Prostate gland (tissue), 2 donors: ENCODE measurements at regions not wholly inside any gene's neighbourhood (a gene's known extent, or its start where the extent isn't known, plus 50 kb on each side); places are given as distances from the start of the nearest gene placed in this dataset.

Experiments used
- DNase-seq: peaks from one replicate; pipeline ENCODE4 v3.0.0-alpha.2; 2019; ENCODE audit warnings: low spot score
- H3K27ac ChIP-seq, 2 donors: fragments of 200-600 bp; sonication (generic); 2 replicates each; pipeline ENCODE4 v1.5.1; 2017 to 2019
- H3K27me3 ChIP-seq: fragments of 200-600 bp; sonication (generic); replicated peaks from 2 replicates; pipeline ENCODE4 v1.5.1; 2019; ENCODE audit not compliant: insufficient read depth
- H3K36me3 ChIP-seq, 2 donors: fragments of 200-600 bp; sonication (generic); 1 replicate in 1 of 2; 2 replicates in 1 of 2; pipeline versions ENCODE4 v1.5.1 to v1.8.1; 2017 to 2019
- H3K4me1 ChIP-seq: fragments of 200-600 bp; sonication (generic); replicated peaks from 2 replicates; pipeline ENCODE4 v1.5.1; 2019
- H3K4me3 ChIP-seq, 2 donors: fragments of 200-600 bp; sonication (generic); 2 replicates each; pipeline ENCODE4 v1.5.1; 2017 to 2019
- H3K9me3 ChIP-seq: fragments of 200-600 bp; sonication (generic); 2 replicates; pipeline ENCODE4 v1.5.1; 2017
- POLR2A ChIP-seq: fragments of 450-650 bp; IDR thresholded peaks from one replicate; pipeline ENCODE4 v1.6.1; 2016; ENCODE audit warnings: antibody characterized with exemption, mild to moderate bottlenecking
- POLR2AphosphoS5 ChIP-seq: sonication (generic); formaldehyde crosslinking; IDR thresholded peaks from one replicate; pipeline ENCODE4 v1.6.1; 2017; ENCODE audit warnings: antibody characterized with exemption
- WGBS: methylation state at CpG from one replicate; pipeline ENCODE4 v1.1.5; 2018; 5-methylcytosine and 5-hydroxymethylcytosine counted together
- intact Hi-C: fragments of 100-400 bp; cut with DNase I; formaldehyde crosslinking; loops from one replicate; pipeline ENCODE4 v1.14.2; 2022
- TF ChIP-seq, protein P1 (sequence below), 4 experiments: fragments of 200-600 bp in 2 of 4; fragments of 450-650 bp in 2 of 4; sonication (generic) in 2 of 4; IDR thresholded peaks; 1 replicate in 3 of 4; 2 replicates in 1 of 4; pipeline ENCODE4 v1.5.1; 2016 to 2019; ENCODE audit warnings: antibody characterized with exemption in 4 of 4, mild to moderate bottlenecking in 2 of 4, moderate library complexity in 2 of 4

GRCh38 chr7:86328801-86329433 is 314.8 kb upstream of the GRM3 start:
- 38% methylated on average over 1 of the region's 1 CpG for WGBS
- no peaks in the 10 kb centered on the region for H3K9me3 ChIP-seq
- intact Hi-C loops = no loop called here
- DNase-seq = no peak
- H3K27me3 ChIP-seq = no peaks in the 10 kb centered on the region
- H3K36me3 ChIP-seq = no peaks in the 10 kb centered on the region
- H3K27ac ChIP-seq = no peak overlapping the region
- H3K4me3 ChIP-seq = no peak overlapping the region
- no peaks in the 10 kb centered on the region for H3K4me1 ChIP-seq
- TF ChIP-seq POLR2AphosphoS5 (no peak), POLR2A (no peak)
- TF ChIP-seq, protein P1, sequence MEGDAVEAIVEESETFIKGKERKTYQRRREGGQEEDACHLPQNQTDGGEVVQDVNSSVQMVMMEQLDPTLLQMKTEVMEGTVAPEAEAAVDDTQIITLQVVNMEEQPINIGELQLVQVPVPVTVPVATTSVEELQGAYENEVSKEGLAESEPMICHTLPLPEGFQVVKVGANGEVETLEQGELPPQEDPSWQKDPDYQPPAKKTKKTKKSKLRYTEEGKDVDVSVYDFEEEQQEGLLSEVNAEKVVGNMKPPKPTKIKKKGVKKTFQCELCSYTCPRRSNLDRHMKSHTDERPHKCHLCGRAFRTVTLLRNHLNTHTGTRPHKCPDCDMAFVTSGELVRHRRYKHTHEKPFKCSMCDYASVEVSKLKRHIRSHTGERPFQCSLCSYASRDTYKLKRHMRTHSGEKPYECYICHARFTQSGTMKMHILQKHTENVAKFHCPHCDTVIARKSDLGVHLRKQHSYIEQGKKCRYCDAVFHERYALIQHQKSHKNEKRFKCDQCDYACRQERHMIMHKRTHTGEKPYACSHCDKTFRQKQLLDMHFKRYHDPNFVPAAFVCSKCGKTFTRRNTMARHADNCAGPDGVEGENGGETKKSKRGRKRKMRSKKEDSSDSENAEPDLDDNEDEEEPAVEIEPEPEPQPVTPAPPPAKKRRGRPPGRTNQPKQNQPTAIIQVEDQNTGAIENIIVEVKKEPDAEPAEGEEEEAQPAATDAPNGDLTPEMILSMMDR (IDR thresholded peaks at IDR 0.05) = no peak

- Histone ChIP-seq H3K9me3 (no peaks in the 10 kb centered on the region), H3K4me1 (no peaks in the 10 kb centered on the region), H3K4me3 (no peak overlapping the region), H3K27ac (no peak overlapping the region), H3K27me3 (no peaks in the 10 kb centered on the region), H3K36me3 (no peaks in the 10 kb centered on the region)
- DNase-seq = no peak
- intact Hi-C loops = no loop called here
- TF ChIP-seq, protein P1 (IDR thresholded peaks at IDR 0.05) = no peak
- no peak for TF ChIP-seq POLR2AphosphoS5
- no peak for TF ChIP-seq POLR2A
Observed at GRCh38 chr7:86326847-86327246, 316.9 kb upstream of the GRM3 start.

- intact Hi-C loops = no loop called here
- no peaks in the 10 kb centered on the region for H3K27me3 ChIP-seq
- no peak for DNase-seq
- H3K27ac ChIP-seq = no peak overlapping the region
- TF ChIP-seq POLR2AphosphoS5 = no peak
- no peaks in the 10 kb centered on the region for H3K9me3 ChIP-seq
- H3K36me3 ChIP-seq = no peaks in the 10 kb centered on the region
- no peak overlapping the region for H3K4me3 ChIP-seq
- H3K4me1 ChIP-seq = no peaks in the 10 kb centered on the region
- 85% methylated on average over 1 of the region's 1 CpG for WGBS
Observed at GRCh38 chr7:86320889-86321288, 322.8 kb upstream of the GRM3 start.

DNA sequence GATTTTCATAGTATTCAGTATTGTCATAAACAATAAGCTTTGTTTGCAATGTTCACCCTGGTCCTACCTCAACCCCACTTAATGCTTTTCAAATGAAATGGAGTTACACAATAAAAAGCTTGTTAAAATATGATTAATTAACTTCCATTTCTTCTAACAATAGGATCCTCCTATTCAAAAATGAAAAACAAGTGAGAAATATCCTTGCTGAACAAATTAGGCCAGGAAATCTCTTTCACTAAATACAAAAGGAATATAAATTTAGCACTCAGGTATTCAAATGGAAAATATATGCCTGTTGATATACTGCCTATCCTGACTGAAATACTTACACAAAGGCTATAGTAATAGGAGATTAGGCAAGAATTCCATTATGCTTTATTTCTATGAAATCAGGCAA is 323.4 kb upstream of the GRM3 start:
- H3K4me1 ChIP-seq = no peaks in the 10 kb centered on the region
- no peaks in the 10 kb centered on the region for H3K9me3 ChIP-seq
- no peaks in the 10 kb centered on the region for H3K27me3 ChIP-seq
- H3K4me3 ChIP-seq = no peak overlapping the region
- intact Hi-C loops = no loop called here
- H3K36me3 ChIP-seq = no peaks in the 10 kb centered on the region
- H3K27ac ChIP-seq = no peak overlapping the region
- no peak for TF ChIP-seq POLR2AphosphoS5
- TF ChIP-seq POLR2A = no peak
- TF ChIP-seq, protein P1 (IDR thresholded peaks at IDR 0.05) = no peak
- DNase-seq = no peak

DNA sequence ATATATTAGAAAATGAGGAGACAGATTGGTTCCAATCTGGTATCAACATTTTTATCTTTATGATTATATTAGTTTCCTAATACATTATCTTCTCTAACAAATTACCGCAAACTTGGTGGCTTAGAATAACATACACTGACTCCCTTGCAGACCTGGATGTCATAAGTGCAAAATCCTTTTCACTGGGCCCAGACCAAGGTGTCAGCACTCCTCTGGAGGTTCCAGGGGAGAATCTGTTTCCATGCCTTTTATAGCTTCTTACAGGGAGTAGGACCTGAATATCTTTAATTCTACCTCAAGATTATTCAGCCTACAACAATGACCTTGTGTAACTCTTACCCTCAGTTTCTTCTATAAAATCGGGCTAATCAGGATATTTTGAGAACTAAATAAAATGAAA is 329.9 kb upstream of the GRM3 start:
- H3K4me3 ChIP-seq = no peak overlapping the region
- no peak for DNase-seq
- TF ChIP-seq POLR2AphosphoS5 = no peak
- TF ChIP-seq POLR2A = no peak
- TF ChIP-seq, protein P1 (IDR thresholded peaks at IDR 0.05) = no peak
- no peaks in the 10 kb centered on the region for H3K9me3 ChIP-seq
- no peaks in the 10 kb centered on the region for H3K36me3 ChIP-seq
- no peaks in the 10 kb centered on the region for H3K4me1 ChIP-seq
- intact Hi-C loops = no loop called here
- H3K27me3 ChIP-seq = no peaks in the 10 kb centered on the region
- no peak overlapping the region for H3K27ac ChIP-seq
- WGBS = 41% methylated on average over 2 of the region's 2 CpGs
